ENCODE measurements at regions not wholly inside any gene's neighbourhood (a gene's known extent, or its start where the extent isn't known, plus 50 kb on each side); places are given as distances from the start of the nearest gene placed in this dataset.
A peak's percentile ranks its signal among the peaks of the same experiment; 100 is the strongest.

- H3K4me3 ChIP-seq, result no peak overlapping the region
- H3K36me3 ChIP-seq (replicated peaks in 1 of 2), result no peaks in the 10 kb centered on the region
- no peaks in the 10 kb centered on the region for H3K9me3 ChIP-seq (replicated peaks in 1 of 3)
- no peaks in the 10 kb centered on the region for H3K4me1 ChIP-seq (replicated peaks in 1 of 2)
- TF ChIP-seq CTCF (IDR thresholded peaks at IDR 0.05) (no peak), POLR2A (IDR thresholded peaks at IDR 0.05) (no peak)
- WGBS, 4 donors, result 82 to 85% (median 83%) methylated on average over 4 of the region's 4 CpGs
- H3K27ac ChIP-seq, result no peak overlapping the region
- H3K27me3 ChIP-seq, result no peaks in the 10 kb centered on the region
- intact Hi-C loops (cut with DNase I), result no loop called here
- no peak for DNase-seq
Measured at GRCh38 chr12:88314706-88315105, 172.6 kb downstream of the TMTC3 start.

- no peak for DNase-seq
- Histone ChIP-seq H3K36me3 (replicated peaks in 1 of 2) (no peaks in the 10 kb centered on the region), H3K27me3 (no peaks in the 10 kb centered on the region), H3K27ac (no peak overlapping the region), H3K9me3 (replicated peaks in 1 of 3) (no peaks in the 10 kb centered on the region), H3K4me3 (no peak overlapping the region), H3K4me1 (replicated peaks in 1 of 2) (no peaks in the 10 kb centered on the region)
- TF ChIP-seq CTCF (IDR thresholded peaks at IDR 0.05) (no peak), POLR2A (IDR thresholded peaks at IDR 0.05) (no peak)
- intact Hi-C loops (cut with DNase I), result no loop called here
- WGBS, 4 donors, result 66 to 80% (median 70%) methylated on average over 2 of the region's 2 CpGs
Measured at GRCh38 chr12:88318726-88319125, 176.6 kb downstream of the TMTC3 start.

- H3K27me3 ChIP-seq, result no peaks in the 10 kb centered on the region
- no peak overlapping the region for H3K4me3 ChIP-seq
- no peaks in the 10 kb centered on the region for H3K4me1 ChIP-seq (replicated peaks in 1 of 2)
- intact Hi-C loops (cut with DNase I), result no loop called here
- H3K9me3 ChIP-seq (replicated peaks in 1 of 3), result no peaks in the 10 kb centered on the region
- no peaks in the 10 kb centered on the region for H3K36me3 ChIP-seq (replicated peaks in 1 of 2)
- TF ChIP-seq POLR2A (IDR thresholded peaks at IDR 0.05), result no peak
- no peak for TF ChIP-seq CTCF (IDR thresholded peaks at IDR 0.05)
- 42 to 63% (median 47%) methylated on average over 1 of the region's 1 CpG for WGBS, 4 donors
- peak overlapping the region in 1 of 5 donors; percentile 56 for H3K27ac ChIP-seq
- no peak for DNase-seq
Measured at GRCh38 chr12:88325076-88325815, 183.1 kb downstream of the TMTC3 start.

GRCh38 chr12:88325816-88326189, 183.7 kb downstream of the TMTC3 start:
- 40 to 50% (median 46%) methylated on average over 4 of the region's 4 CpGs for WGBS, 4 donors
- intact Hi-C loops (cut with DNase I), result no loop called here
- DNase-seq, result peak in 1 of 7 donors; percentile 5

More at GRCh38 chr12:88325816-88326189, 183.7 kb downstream of the TMTC3 start:
- H3K9me3 ChIP-seq (replicated peaks in 1 of 3), result no peaks in the 10 kb centered on the region
- H3K4me3 ChIP-seq, result no peak overlapping the region
- TF ChIP-seq POLR2A (IDR thresholded peaks at IDR 0.05) (no peak), CTCF (IDR thresholded peaks at IDR 0.05) (no peak)
- no peak overlapping the region for H3K27ac ChIP-seq
- H3K27me3 ChIP-seq, result no peaks in the 10 kb centered on the region
- no peaks in the 10 kb centered on the region for H3K36me3 ChIP-seq (replicated peaks in 1 of 2)
- H3K4me1 ChIP-seq (replicated peaks in 1 of 2), result no peaks in the 10 kb centered on the region

Measured in adrenal gland (tissue), 9 donors.